ENCODE measurements at regions not wholly inside any gene's neighbourhood (a gene's known extent, or its start where the extent isn't known, plus 50 kb on each side); places are given as distances from the start of the nearest gene placed in this dataset.
"Not testable (repeated sequence)": the region's sequence is repeated elsewhere in the genome, so short reads cannot be mapped to it uniquely, and the experiment has no call there.

DNA sequence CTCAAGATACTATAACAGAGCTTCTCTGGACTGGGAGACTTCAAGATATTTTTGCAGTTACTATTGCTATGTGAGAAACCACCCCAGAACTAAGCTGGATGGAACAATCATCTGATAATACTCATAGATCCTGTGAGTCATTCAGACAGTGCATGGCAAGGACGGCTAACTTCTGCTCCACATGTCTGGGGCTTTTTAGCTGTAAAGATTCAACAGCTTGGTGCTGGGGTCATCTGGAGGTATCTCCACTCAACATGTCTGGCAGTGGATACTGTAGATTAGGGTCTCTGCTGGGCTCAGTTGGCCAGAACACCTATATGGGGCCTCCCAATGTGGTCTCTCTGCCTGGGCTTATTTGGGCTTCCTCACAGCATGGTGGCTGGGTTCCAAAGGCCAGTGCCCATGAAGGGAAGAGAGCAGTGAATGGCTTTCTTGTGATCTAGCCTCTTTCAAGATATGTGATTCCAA lies 117.3 kb upstream of the SLC7A14 start:
- DNase-seq = no peak

DNA sequence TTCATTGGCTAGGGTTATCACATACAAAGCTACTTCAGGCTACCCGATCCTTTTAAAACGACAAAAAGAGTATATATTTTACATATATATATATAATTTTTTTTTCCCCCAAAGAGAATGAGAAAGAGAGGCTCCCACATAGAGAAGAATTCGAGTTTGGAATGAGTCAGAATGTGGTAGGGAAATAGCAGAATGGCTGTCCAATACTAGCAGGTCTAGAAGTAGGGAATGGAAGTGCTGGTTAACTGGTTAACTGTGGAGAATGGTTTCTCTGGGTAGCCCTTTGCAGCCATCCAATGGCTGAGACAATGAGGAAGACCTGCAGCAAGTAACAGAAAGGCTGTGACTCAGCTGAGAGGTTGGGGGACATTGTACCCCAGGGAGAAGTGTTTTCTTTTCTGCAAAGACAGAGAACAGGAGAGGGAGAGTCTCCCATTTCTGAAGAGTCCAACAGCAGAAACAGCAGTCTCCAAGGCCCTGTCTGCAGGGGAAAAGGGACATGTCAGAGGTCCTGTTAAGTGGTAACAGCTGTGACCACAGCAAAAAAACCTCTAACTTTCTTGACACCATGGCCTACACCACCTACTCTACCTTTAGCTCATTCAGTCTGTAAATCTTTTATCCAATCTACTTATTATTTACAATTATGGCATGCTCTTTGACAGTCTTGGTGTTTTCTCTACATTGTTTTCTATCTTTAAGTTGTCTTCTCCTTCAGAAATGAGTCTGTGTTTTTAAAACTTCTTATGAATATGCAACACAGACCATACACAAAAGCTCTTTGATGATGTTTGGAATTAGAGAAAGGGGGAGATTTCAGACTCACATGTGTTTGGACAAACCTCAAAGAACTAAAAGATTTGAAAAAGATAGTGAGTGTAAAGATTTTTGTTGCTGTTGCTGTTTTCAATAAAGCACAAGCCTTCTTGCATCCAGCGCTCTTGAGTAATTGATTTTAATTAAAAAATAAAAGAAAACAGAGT lies 116.1 kb upstream of the SLC7A14 start:
- DNase-seq = no peak

DNA sequence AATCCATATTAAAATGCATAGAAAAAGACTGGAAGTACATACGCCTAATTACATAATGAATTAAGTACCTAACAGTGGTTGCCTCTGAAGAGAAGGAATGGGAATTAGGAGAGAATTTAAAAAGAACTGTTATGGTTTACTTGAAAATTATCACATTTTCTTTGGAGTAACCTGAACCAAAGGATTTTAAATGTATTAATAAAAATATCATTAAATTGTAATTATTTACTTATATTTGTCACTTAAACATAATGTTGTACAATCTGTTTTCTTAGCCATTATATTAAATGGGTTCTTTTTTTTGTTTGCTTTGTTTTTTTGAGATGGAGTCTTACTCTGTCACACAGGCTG lies 114.2 kb upstream of the SLC7A14 start:
- DNase-seq = no peak

DNA sequence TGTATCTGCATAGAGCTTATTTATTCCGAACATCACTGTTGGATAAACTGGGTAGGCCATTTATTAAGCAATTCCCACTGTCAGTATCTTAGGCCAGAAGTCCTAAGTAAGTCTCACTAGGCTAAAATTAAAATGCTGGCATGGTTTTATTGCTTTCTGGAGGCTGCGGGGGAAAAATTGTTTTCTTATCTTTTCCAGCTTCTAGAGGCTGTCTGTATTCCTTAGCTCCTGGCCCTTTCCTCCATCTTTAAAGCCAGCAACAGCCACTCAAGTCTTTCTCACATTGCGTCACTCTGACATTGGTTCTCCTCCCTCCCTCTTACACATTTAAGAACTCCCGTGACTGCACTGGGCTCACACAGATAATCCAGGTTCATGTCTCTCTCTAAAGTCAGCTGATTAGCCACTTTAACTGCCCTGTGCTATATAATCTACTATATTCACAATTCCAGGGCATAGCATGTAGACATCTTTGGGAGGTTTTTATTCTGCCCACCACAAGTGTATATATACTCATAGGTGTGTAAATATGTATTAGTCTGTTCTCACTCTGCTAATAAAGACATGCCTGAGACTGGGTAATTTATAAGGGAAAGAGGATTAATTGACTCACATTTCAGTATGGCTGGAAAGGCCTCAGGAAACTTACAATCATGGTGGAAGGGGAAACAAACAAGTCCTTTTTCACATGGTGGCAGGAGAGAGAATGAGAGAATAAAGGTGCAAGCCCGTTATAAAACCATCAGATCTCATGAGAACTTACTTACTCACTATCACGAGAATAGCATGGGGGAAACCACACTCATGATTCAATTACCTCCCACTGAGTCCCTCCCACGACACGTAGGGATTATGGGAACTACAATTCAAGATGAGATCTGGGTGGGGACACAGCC lies 113.5 kb upstream of the SLC7A14 start:
- DNase-seq = no peak

DNA sequence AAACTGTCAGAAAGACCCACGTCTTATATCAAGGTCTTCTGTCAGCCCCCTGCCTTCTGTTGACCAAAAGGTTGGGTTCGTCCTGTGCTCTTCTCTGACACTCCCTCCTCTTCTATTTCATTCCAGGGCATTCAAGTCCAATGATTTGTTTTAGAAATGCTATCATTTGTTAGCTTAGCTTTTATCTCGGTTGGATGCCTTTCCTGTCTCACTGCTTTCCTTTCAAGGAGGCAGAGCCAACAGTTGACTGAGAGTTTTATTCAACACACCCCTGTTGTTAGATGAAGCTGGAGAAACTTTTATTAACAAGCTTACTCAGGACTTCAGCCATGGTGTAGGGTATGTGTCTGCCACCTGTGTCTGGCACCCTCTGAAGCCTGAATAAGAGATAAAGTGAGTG lies 112.0 kb upstream of the SLC7A14 start:
- peak; percentile 13 for DNase-seq

GRCh38 chr3:170697131-170697530 lies 111.3 kb upstream of the SLC7A14 start:
- no peak for DNase-seq

GRCh38 chr3:170695486-170696064 lies 109.7 kb upstream of the SLC7A14 start:
- no peak for DNase-seq

DNA sequence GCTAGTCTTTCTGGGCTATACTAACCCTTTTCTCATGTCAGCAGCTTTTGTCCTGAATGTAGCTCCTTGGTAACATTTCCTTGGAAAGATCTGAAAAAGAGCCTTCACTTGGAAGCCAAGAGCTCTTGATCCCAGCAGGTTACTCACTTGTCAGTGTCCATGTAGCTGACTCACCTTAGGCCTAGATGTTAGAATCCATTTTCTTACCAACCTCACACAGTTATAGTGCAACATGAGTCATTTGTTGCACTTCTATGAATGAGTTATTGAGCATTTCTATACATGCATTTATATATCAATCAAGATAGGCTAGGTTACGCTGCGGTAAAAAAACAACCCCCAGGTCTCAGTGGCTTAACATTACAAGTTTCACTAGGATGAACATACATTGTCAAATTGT lies 106.8 kb upstream of the SLC7A14 start:
- DNase-seq = no peak

GRCh38 chr3:170690661-170690981 lies 104.7 kb upstream of the SLC7A14 start:
- DNase-seq = no peak

GRCh38 chr3:170689893-170690660 lies 104.2 kb upstream of the SLC7A14 start:
- peak; percentile 28 for DNase-seq

GRCh38 chr3:170689296-170689829 lies 103.5 kb upstream of the SLC7A14 start:
- no peak for DNase-seq

DNA sequence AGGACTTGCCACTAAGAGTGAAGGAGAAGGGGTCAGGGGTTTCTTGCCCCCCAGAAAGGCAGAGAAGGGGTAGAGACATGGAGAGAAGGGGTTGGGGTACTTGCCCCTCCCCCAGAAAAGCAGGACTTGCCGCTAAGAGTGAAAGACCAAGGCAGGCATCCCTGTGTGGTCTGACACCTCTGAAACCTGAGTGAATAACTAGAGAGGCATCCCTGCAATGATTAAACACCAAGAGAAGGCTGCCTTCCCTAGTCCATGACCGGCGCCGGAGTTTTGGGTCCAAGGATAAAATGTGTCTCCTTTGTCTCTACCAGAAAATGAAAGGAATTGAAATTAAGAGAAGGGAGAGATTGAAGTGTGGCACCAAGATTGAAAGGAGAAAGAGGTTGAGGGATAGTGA lies 102.3 kb upstream of the SLC7A14 start:
- DNase-seq = not testable (repeated sequence)

DNA sequence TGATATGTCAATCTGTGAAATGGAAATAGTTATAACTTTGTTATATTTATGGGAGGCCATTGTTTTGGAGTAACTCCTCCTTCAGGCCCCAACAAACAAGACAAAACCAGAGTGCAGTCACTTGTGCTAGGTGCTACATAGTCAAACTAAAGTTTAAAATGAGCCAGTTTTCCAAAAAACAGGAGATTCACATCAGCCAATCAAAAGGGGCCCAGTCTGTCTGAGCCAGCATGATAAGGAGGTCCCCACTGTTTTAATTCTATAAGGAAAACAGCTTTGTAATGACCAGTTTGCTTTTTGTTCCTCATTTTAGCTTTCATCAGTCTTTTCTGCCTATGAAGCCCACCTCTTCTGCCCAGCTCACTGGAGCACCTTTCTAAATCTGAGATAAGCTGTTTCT lies 94.7 kb upstream of the SLC7A14 start:
- no peak for DNase-seq

DNA sequence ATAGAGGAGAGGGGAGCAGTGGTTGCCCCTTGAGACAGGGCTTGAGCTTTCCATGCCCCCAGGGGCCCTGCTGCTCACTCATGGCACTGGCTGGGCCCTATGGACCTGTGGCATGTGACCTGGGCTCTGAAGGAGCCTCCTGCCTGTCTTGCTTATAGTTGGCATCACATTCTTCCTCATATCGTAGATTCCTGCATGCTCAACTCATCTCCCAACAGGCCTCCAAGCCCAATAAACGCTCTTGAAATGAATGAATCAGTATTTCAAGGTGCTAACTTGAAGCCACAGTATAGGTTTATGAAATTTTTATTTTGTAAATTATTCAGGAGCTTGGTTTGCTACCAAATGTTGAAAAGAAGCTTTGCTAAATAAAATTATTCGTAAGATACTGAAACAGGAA lies 93.3 kb upstream of the SLC7A14 start:
- no peak for DNase-seq

DNA sequence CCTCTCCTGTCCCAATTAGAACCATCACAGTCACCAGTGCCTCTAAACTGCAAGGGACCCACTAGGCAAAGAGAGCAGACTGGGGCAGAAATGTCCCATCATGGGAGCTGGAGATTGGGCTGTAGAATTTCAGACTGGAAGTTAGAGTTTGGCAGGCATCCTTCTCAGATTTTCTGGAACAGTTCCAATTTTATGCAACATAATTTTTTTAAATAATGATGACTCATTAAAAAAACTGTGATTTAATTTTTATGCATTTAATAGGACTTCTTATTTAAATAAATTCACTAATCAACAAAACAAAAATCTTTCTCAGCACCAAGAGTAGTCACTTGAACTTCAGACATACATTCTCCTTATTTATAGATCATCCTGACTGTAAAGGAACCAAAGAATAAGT lies 84.6 kb upstream of the SLC7A14 start:
- no peak for DNase-seq

DNA sequence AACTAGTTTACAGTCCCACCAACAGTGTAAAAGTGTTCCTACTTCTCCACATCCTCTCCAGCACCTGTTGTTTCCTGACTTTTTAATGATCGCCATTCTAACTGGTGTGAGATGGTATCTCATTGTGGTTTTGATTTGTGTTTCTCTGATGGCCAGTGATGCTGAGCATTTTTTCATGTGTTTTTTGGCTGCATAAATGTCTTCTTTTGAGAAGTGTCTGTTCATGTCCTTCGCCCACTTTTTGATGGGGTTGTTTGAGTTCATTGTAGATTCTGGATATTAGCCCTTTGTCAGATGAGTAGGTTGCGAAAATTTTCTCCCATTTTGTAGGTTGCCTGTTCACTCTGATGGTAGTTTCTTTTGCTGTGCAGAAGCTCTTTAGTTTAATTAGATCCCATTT lies 77.1 kb upstream of the SLC7A14 start:
- DNase-seq = not testable (repeated sequence)

GRCh38 chr3:170660139-170660538 lies 74.3 kb upstream of the SLC7A14 start:
- DNase-seq = no peak

- no peak for DNase-seq
Measured at GRCh38 chr3:170657312-170657711, 71.4 kb upstream of the SLC7A14 start.

GRCh38 chr3:170656284-170656683 lies 70.4 kb upstream of the SLC7A14 start:
- DNase-seq = peak; percentile 16

DNA sequence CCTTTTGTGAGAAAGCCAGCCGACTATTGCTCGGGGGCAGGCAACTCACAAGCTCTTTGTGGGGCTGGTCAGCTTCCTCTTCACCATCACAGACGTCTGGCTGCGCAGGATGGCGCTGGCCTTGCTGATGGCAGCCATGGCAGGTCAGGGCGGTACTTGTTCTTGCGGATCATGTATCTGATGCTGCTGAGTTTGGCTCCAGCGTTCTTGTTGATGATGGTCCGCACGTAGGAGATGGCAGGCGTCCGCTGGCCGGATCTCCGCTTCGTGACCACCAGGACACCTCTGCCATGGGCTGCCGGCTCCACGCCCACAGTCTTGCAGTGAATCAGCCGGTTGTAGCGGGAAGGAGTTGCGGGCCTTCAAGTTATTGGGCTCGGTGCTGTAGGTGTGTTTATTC lies 67.9 kb upstream of the SLC7A14 start:
- DNase-seq = no peak

- DNase-seq = no peak
Measured at GRCh38 chr3:170651260-170651845, 65.5 kb upstream of the SLC7A14 start.

All from right kidney (tissue), 1 donor.